ENCODE measurements at regions not wholly inside any gene's neighbourhood (a gene's known extent, or its start where the extent isn't known, plus 50 kb on each side); places are given as distances from the start of the nearest gene placed in this dataset.

DNA sequence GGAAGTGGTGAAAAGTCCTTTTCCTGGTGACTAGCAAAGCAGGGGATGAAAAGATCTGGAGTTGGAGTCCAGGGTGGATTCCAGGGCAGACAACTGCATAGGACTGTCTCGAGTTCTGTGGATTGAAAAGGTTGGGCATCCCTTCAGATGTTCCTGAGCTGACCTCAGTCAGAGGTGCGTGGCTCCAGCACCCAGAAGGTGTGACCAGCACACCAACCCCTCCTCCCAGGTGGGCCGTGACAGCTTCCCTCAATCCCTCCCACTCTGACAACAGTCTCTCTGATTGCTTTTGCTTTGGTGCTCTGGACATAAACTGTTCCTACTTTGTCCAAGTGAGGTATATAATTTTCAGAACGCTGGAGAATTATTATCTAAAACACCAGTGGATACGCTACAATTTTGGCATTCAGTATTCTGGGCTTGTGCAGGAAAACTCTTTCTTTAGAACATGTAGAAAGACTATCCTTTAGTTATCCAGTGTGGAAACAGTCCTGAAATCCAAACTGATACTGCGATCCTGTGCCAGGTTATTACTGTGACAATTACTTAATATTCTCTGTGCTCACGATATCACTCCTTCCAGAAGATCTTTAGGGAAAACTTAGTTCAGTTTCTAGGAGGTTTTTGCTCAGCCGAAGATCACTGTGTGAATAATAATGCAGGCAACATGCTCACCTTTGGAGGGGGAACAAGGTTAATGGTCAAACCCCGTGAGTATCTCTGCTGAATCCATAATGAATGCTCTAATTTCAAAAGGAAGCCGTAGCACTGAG lies 87.9 kb downstream of the DAD1 start:
- TF ChIP-seq EZH2 (IDR thresholded peaks at IDR 0.05) (no peak), POLR2AphosphoS5 (IDR thresholded peaks at IDR 0.05; ENCODE audit: borderline replicate concordance, low read depth, low read length) (no peak)

Measured in SK-N-MC (cell line).